ENCODE measurements at regions not wholly inside any gene's neighbourhood (a gene's known extent, or its start where the extent isn't known, plus 50 kb on each side); places are given as distances from the start of the nearest gene placed in this dataset.

DNA sequence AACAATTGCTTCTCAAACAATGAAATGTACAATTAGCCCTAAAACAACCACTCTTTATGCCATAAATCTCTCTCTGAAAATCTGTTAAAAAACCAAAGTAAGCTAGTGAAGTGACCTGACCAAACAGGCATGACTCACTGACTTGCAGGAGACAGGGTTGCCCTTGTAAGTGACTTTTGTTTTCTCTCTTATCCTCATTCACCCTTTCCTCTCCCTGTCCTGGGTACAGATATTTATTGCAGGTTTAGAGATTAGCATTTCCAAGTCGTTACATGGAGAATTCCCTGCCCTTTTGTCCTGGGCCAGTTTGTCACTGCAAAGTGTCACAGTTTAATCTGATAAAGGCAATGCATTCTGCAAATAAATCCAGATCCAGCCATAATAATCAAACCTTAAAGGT lies 484.2 kb downstream of the IRX1 start:
- no peak for DNase-seq (ENCODE audit: low spot score)

DNA sequence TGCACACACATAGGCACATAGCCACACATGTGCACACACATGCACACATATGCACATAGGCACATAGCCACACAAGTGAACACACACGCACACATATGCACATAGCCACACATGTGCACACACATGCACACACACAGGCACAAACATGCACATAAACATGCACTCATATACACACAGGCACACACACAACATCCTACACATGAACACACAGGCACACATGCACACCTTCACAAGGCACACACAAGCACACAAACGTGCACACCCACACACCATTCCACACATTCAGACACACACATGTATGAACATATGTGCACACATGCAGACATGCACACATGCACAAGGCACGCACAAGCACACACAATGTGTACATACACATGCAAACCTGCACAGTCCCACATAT lies 484.7 kb downstream of the IRX1 start:
- no peak for DNase-seq (ENCODE audit: low spot score)

DNA sequence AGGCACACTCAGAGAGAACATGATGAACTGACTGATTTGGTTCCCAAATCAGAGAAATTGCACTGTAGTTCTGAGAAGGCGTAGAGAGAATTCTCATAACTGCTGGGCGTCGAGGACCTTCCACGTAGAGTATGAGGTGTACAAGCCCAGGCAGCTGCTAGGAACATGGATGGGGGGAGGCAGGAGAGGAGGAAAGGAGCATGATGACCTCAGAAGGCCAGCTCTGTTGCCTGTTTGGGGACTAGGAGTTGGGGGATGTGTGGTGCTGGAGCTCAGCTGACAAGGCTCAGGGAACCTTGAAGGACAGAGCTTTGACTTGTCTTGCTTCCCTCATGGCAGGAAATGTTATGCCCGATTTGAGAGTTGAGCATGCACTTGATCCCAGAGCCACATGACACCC lies 485.4 kb downstream of the IRX1 start:
- DNase-seq (ENCODE audit: low spot score), result no peak

DNA sequence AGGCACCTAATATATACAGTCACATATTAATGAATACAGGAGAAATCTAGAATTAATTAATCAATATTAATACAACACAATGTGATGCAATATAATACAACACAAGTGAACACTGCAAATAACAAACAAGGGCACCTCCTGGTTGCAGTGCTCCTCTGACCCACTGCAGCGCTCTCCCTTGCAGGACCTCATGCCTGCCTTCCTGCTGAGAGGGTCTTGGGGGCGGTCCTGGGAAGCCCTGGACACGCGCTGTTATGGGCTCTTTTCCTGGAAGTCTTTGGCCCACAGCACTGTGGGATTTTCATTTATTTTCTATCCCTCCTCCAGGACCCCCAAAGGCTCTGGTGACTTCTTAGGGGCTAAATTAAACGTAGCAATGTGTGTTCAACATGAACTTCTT lies 485.8 kb downstream of the IRX1 start:
- DNase-seq (ENCODE audit: low spot score), result no peak

DNA sequence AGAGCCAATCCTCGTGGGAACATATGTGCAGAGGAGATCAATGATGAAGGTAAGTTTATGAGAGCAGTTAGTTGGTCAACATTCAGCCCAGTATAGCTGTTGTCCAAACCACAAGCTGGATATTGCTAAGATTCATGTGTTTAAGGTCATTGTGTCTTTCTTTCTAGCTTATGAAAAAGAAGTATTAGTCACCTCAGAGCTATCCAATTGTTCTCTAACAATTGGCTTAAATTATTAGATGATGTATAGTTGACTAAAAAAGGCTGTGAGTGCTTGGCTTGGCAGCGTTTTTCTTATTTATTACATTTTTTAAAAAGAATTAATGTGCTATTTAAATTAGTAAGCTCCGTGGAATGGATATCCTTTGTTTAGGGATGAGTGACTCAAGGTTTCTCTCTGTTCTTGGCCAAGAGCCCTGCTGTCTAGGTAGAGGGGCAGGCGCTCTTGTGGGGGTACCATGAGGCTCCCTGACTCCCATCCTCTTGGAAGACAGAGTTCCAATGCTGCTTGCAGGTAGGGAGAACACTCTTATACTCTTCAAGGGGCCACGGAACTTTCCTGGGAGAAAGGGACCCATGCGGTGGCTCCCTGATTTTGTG lies 487.4 kb downstream of the IRX1 start:
- DNase-seq (ENCODE audit: low spot score), result no peak

DNA sequence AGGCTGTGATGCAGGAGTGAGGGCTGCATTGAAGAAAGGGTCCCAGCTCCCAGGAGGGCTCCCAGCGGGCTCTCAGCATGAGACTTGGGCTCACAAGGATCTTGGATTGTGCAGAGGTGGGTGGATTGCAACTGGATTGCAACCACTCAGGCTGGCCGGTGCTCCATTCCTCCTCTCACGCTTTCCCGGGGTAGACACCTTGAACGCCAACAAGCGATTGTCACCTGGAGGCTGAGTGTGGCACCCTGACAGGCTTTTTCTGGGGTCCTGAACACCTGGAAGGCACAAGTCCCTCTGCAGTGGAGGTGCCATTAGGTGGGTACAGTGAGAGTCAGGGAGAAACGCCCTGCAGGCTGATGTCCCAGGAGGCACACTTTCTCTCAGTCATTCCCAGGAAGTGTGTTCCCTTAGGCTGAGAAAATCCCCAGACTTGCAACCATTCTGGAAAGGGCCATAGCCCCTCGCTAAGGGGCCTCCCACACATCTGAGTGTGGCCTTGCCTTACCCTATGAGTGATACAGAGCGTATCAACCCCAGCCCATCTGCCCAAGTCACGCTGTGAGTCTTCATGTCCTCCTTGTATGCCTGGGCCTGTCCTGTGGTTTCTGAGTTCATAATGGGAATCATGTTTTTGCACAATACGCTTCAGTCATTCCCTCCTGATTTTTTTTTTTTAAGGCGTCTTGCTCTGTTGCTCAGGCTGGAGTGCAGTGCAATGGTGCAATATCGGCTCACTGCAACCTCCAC lies 488.1 kb downstream of the IRX1 start:
- no peak for DNase-seq (ENCODE audit: low spot score)

DNA sequence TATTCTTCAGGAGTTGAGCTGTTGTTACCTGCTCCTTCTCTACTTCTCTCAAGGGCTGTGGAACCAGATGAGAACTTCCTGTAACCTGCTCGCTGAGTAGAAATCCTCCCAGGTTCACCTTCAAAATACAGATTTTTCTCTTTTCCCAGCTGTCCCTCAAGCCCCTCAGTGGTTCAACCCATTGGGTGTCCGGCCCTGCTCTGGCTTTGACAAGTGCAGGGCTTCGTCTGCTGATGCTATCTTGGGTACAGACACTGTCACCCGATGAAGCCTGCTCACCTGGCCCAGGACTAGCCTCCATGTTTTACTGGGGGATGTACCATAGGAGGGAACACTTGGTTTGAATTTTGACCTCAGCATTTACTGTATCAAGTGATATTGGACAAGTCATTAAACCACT lies 490.4 kb downstream of the IRX1 start:
- DNase-seq (ENCODE audit: low spot score), result no peak

DNA sequence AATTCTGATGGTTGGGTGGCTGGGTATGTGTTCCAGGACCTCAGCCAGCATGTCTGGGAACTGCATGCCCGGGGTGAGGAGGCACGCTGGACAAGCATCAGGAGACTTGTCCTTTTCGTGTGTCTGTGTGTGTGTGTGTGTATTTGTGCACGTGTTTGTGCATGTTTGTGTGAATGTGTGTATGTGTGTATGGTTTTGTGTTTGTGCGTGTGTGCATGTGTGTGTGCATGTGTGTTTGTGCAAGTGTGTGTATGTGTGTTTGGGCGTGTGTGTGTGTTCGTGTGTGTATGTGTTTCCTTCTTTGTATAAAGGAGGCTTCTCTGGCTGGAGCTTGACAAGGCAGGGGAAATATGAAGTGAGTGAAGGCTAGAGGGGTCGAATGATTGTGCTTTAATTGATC lies 491.5 kb downstream of the IRX1 start:
- no peak for DNase-seq (ENCODE audit: low spot score)

DNA sequence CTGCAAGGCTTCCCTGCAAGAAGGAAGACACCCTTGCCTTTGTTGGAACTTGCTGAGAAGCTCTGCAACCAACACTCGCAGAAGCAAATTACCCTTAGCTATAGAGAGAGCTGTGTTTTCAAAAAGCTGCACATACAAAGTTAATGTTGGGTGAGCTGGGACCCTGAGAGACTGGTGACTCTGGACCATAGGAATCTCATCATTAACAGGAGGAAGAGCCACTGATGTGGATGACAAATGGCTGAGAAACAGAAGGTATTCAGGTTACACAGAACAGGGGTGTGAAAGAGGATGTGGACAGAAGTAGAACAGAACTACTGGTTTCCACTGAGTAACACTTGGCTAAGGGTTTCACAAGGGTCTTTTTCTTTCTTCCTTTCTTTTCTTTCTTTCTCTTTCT lies 493.5 kb downstream of the IRX1 start:
- no peak for DNase-seq (ENCODE audit: low spot score)

DNA sequence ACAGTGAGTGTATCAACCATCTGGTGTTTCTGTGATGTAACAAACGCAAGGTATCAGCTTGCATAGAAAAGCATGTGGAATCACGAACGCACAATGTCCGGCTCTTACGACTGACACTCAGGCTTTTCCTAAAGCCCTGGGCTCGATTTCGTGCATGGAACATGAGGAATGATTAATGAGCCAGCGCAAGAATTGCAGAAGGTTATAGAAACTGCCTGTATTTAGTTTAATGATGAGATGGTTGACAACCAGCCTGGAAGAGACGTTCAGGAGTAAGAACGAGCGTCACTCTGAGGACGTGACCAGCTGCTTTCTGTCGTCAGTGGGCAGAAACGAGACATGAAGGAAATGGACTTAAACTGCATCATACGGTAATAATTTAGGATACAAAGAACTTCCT lies 497.6 kb downstream of the IRX1 start:
- DNase-seq (ENCODE audit: low spot score), result no peak

DNA sequence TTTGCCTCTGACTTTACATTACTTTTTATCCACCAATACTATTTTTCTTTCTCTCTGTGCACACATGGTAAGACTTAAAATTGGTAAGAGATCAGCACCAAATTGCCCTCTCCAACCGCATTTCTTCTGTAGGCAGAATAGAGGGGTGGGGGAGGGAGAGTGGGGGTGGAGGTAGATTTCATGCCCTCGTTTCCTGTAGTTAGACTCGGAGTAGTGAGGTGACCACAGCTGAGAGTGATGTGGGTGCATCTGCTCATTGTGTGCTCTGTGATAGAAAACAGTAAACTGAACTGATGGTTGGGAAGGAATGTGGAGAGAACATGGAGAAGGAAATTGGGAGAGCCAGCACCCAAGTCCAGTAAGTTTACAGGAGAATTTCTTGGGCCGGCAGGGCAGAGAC lies 498.3 kb downstream of the IRX1 start:
- no peak for DNase-seq (ENCODE audit: low spot score)

DNA sequence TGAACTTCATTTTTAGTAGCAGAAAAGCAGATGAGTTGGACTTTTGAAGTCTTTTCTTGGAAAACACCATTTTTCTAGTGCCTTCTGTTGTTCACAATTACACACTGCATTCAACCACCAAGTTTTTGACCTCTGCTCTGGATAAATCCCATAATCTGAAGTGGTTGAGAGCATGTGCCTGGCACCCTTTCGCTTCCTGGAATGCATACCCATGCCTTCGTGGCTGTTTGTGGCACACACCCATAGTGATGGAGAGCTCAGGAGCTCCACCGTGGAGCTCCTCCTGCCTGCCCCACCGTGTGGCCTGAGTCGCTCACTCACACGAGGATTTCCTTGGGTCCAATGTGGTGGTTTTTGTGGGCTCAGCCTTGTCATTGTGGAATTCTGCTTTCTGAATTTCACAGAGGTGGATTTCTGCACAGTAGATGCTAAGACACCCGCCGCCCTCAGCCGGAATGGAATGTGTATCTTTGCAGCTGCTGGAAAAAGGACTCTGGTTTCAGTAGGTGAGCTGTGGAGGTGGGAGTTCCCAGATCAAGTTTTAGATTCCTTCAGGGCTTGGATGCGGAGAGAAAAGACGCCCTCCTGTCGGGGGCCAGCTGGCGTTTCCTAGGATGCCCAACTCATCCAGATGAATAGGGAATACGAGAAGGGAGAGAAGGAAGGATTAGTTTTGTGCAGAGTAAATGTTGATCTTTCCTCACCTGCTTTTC lies 500.4 kb downstream of the IRX1 start:
- DNase-seq (ENCODE audit: low spot score), result no peak

DNA sequence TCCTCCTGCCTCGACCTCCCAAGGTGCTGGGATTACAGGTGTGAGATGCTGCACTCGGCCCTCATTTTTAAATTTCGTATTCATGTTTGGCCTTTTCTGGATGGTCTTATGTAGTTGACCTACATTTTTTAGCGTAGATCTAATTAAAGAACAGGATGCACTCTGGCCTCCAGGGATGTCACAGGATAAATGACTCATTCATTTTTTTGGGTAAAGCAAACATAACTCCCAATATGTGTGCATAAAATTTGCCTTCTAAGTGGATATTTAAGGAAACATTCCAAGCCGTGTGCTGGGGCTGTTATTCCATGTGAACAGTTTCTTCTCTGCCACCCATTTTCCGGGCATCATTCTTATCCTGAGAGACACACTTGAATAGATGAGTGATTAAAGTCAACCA lies 501.6 kb downstream of the IRX1 start:
- no peak for DNase-seq (ENCODE audit: low spot score)

DNA sequence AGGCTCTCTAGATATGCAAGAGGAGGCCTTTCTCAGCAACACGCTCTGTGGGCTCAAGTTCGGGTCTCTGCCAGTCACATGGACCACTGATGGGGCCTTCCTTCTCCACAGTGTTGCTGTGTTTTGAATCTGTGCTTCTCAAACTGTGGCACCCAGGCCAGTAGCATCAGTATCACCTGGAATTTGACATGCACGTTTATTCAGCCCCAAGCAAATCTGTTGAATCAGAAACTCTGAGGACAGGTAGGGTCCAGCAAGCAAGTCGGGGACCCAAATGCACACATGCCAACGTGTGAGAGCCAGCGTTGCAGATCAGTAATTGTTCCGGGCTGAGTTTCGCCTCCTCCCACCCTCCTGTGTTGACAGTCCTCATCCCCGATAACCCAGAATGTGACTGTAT lies 502.6 kb downstream of the IRX1 start:
- DNase-seq (ENCODE audit: low spot score), result no peak

DNA sequence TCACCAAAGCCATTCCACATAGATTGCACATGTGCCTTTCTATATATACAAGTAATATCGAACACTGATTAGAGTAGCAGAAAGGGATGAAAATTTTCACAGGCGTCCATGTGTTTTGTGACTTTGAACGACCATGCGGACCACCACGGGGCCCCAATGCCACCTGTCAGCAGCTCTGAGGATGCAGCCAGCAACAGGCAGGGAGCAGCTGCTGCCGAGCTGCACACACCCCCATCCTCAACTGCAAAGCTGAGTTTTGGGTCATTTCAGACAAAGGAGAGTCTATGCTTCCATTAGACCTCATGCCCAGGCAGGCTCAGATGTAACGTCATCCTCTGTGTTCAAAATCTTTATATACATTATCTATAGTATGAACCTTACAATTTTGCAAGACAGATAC lies 503.8 kb downstream of the IRX1 start:
- no peak for DNase-seq (ENCODE audit: low spot score)

DNA sequence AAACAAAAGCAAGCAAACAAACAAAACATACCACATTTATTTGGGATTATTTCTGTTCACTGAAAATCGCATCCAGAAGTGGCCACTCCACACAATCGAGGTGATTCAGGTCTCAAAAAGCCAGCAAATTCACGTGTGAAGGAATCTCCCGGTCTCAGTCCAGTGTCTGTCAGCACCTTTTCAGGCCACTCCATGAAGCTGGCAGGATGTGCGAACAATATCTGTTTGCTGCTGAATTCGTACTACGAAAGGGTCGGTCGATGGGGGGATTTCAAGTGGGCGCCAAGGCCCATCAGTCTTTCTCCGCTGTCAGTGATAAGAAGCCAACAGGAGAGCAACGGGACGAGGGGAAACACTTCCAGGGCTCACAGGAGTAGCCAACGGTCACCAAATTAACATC lies 505.1 kb downstream of the IRX1 start:
- no peak for DNase-seq (ENCODE audit: low spot score)

DNA sequence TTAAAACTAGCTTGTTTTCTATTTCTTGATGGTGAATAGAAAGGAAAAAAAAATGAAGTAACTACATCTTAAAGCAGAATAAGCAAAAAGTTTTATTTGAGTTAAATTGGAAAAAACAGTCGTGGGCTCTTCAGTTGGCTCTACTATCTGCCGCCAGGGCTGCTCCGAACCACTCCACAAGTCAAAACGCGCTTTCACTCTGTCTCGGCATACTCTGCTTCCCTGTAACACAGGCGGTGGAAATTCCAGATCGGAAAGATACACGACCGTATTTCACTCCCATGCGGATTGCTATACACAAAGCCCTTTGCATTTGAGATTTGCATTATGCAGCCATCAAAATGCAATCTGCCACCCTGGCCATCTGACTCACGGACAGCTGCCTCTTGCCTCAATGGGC lies 505.6 kb downstream of the IRX1 start:
- DNase-seq (ENCODE audit: low spot score), result no peak

DNA sequence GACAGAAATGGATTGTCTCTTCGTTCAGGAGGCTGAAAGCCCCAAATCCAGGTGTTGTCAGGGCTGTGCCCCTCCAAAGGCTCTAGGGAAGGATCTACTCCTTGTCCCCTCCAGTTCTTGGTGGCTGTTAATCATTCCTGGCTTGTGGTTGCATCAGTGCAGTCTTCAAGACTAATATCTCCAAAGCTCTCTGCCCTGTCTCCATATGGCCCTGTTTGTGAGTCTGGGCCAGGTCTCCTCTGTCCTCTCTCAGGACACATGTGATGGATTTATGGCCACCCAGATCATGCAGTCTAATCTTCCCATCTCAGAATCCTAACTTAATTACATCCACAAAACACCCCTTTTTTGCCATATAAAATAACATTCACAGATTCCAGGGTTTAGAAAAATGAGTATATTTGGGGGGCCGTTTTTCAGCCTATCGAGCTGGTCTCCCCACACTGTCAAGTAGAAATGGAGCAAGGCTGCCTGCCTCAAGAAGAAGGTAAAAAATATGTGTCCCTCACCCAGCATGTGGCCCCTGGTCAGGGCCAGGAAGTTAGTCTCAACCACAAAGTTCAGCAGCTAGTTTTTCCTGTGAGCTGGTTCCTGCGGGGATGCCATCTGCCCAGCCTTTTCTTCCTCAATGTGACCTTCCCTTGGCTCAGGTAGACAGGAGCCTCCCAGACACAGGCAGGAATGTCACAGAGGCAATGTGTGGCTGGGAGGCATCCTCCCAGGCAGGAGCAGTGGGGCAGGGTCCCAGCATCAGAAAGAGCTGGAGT lies 509.4 kb downstream of the IRX1 start:
- DNase-seq (ENCODE audit: low spot score), result no peak

DNA sequence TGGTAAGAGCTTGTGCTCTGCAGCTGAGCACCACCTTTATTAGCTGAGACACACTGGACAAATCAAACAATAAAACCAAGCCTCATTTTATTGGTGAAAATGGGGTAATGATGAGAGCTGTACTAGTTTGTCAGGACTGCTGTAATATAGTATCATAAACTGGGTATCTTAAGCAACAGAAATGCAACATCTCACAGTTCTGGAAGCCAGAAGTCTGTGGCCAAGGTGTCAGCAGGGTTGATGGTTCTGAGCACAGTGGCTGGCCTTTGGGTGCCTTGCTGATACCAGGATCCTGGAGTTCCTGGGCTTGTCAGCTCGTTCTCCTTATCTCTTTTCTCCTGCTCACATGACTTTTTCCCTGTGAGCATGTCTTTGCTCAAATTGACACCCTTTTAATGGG lies 513.1 kb downstream of the IRX1 start:
- no peak for DNase-seq (ENCODE audit: low spot score)

DNA sequence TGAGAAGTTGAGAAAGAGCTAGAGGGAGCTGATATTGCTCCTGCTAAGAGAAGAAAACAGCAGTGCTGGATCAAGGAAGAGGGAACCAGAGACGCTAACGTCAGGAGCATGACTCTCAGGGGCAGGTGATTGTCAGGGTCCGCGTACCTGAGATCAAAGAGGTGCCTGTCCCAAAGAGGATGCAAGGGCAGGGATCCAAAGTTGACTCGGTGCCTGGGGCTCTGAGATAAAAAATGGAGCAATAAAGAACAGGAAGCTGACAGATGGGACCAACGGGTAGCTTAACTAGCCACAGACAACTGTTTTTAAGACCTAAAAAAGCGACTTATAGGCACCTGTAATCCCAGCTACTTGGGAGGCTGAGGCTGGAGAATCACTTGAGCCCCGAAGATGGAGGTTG lies 517.8 kb downstream of the IRX1 start:
- no peak for DNase-seq (ENCODE audit: low spot score)

DNA sequence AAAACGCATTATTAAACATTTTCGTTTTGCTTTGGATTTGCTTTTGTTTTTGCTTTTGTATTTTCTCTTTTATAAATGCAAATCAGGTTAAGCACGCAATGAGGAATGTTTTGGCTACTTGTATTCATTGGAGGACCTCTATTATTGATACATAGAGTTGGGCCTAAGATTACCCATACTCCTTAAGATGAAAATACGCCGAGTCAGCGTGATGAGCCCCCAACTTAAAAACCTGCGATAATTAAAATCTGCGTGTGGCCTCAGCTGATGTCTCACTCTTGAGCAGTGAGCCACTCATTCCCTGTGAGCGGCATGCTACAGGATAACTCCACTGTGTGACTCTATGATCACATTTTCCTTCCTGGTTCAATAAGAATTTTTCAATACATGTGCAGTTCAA lies 518.3 kb downstream of the IRX1 start:
- DNase-seq (ENCODE audit: low spot score), result no peak

DNA sequence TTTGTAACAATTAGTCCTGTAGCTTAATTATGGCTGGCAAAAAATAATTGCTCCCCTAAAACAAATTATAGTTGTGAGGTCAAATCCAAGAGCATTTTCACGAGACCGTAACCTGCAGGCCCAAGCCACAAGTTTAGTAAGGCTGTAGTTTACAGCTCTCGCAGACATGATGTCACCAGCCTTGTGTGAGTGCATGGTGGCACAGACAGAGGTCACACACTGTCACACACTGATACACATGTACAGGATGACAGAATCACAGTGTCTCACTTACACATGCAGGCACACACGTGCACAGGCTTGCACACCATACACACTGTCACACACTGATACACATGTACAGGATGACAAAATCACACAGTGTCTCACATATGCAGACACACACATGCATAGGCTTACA lies 518.8 kb downstream of the IRX1 start:
- DNase-seq (ENCODE audit: low spot score), result no peak

DNA sequence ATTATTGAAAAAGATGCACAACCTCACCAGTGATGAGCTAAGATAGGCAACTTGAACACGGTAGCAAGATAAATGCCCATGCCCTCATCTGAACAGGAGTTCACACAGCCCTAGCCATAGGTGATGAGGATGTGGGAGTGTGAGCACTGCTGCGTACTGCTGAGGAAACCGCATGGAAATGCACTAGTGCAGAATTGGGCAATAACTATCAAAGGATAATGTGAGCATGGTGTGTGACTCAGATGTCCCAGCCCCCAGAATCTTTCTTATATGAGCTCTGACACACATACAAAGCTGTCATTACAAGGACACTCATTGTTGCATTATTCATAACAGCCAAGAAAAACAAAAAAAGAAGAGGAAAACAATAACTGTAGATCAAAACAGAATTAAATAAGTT lies 521.2 kb downstream of the IRX1 start:
- no peak for DNase-seq (ENCODE audit: low spot score)

Data from germinal center (tissue), 1 donor.